ENCODE measurements at regions not wholly inside any gene's neighbourhood (a gene's known extent, or its start where the extent isn't known, plus 50 kb on each side); places are given as distances from the start of the nearest gene placed in this dataset.

DNA sequence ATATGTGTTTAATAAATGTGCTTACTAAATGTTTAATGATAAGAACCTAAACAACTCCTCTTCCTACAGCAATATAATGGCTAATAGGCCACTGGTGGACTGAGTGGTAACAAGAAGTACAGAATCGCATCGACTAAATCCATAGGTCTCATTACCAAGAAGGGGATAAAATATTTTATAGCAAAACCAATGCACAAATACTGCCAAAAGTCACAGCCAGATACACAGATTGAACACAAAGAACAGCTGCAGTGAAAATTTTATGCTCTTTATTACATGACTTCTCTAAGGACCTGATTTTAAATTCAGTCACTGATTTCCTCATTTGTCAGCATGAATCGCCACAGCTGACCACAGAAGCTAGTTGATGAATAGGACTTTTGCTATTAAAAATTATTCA is 285.4 kb downstream of the DHX15 start:
- no peaks in the 10 kb centered on the region for H3K36me3 ChIP-seq (ENCODE audit: insufficient read depth, low read length)
- no peaks in the 10 kb centered on the region for H3K4me1 ChIP-seq (ENCODE audit: insufficient read depth, low read length, poor library complexity, severe bottlenecking)
- no peaks in the 10 kb centered on the region for H3K79me2 ChIP-seq (ENCODE audit: insufficient read depth, low read length)
- TF ChIP-seq EZH2phosphoT487 (IDR thresholded peaks at IDR 0.05; ENCODE audit: borderline replicate concordance), result no peak
- TF ChIP-seq, protein P1, sequence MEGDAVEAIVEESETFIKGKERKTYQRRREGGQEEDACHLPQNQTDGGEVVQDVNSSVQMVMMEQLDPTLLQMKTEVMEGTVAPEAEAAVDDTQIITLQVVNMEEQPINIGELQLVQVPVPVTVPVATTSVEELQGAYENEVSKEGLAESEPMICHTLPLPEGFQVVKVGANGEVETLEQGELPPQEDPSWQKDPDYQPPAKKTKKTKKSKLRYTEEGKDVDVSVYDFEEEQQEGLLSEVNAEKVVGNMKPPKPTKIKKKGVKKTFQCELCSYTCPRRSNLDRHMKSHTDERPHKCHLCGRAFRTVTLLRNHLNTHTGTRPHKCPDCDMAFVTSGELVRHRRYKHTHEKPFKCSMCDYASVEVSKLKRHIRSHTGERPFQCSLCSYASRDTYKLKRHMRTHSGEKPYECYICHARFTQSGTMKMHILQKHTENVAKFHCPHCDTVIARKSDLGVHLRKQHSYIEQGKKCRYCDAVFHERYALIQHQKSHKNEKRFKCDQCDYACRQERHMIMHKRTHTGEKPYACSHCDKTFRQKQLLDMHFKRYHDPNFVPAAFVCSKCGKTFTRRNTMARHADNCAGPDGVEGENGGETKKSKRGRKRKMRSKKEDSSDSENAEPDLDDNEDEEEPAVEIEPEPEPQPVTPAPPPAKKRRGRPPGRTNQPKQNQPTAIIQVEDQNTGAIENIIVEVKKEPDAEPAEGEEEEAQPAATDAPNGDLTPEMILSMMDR (conservative IDR thresholded peaks at IDR 0.05; ENCODE audit: low read length), result no peak
- H3K9ac ChIP-seq (ENCODE audit: low read depth, low read length, poor library complexity, severe bottlenecking), result no peak overlapping the region
- no peaks in the 10 kb centered on the region for H3K27me3 ChIP-seq (ENCODE audit: insufficient read depth, low read length, poor library complexity, severe bottlenecking)
- H3F3A ChIP-seq (ENCODE audit: low read depth), result no peaks in the 10 kb centered on the region
- no peaks in the 10 kb centered on the region for H3K9me2 ChIP-seq (replicated peaks; ENCODE audit: low read depth, low read length)
- H3K9me3 ChIP-seq (ENCODE audit: insufficient read depth, low read depth, low read length), result no peaks in the 10 kb centered on the region
- H4K20me1 ChIP-seq (ENCODE audit: insufficient read depth, low read length, poor library complexity, severe bottlenecking), result no peaks in the 10 kb centered on the region
- no peak overlapping the region for H3K4me3 ChIP-seq (ENCODE audit: low read length, poor library complexity, severe bottlenecking)
- H3K4me2 ChIP-seq (ENCODE audit: low read depth, low read length, poor library complexity, severe bottlenecking), result no peak overlapping the region
- no peak overlapping the region for H2AFZ ChIP-seq (ENCODE audit: low read length)

DNA sequence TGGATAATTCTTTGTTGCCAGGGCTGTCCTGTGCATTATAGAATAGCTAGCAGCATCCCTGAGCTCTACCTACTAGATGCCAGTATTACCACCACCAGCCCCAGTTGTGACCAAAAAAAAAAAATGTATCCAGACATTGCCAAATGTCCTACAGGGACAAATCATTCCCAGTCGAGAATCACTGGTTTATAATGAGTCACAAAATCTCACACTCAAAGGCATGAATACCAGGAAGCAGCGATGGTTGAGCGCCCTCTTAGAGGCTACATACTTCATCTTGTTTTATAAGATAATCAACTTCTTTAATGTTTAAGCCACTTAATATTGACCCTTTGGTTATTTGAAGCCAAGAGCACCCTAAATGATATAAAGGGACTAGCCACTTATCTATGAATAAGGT is 297.3 kb downstream of the DHX15 start:
- Histone ChIP-seq H3K9ac (ENCODE audit: low read depth, low read length, poor library complexity, severe bottlenecking) (no peak overlapping the region), H3K27me3 (ENCODE audit: insufficient read depth, low read length, poor library complexity, severe bottlenecking) (no peaks in the 10 kb centered on the region), H3K79me2 (ENCODE audit: insufficient read depth, low read length) (no peaks in the 10 kb centered on the region), H3K9me3 (ENCODE audit: insufficient read depth, low read depth, low read length) (no peaks in the 10 kb centered on the region), H4K20me1 (ENCODE audit: insufficient read depth, low read length, poor library complexity, severe bottlenecking) (no peaks in the 10 kb centered on the region), H3K9me2 (replicated peaks; ENCODE audit: low read depth, low read length) (no peaks in the 10 kb centered on the region), H3F3A (ENCODE audit: low read depth) (no peaks in the 10 kb centered on the region), H3K36me3 (ENCODE audit: insufficient read depth, low read length) (no peaks in the 10 kb centered on the region), H3K4me2 (ENCODE audit: low read depth, low read length, poor library complexity, severe bottlenecking) (no peak overlapping the region), H3K4me1 (ENCODE audit: insufficient read depth, low read length, poor library complexity, severe bottlenecking) (no peaks in the 10 kb centered on the region), H2AFZ (ENCODE audit: low read length) (no peak overlapping the region), H3K4me3 (ENCODE audit: low read length, poor library complexity, severe bottlenecking) (no peak overlapping the region)
- no peak for TF ChIP-seq EZH2phosphoT487 (IDR thresholded peaks at IDR 0.05; ENCODE audit: borderline replicate concordance)
- TF ChIP-seq, protein P1 (conservative IDR thresholded peaks at IDR 0.05; ENCODE audit: low read length), result no peak

- Histone ChIP-seq H3K79me2 (ENCODE audit: insufficient read depth, low read length) (no peaks in the 10 kb centered on the region), H3K36me3 (ENCODE audit: insufficient read depth, low read length) (no peaks in the 10 kb centered on the region), H4K20me1 (ENCODE audit: insufficient read depth, low read length, poor library complexity, severe bottlenecking) (no peaks in the 10 kb centered on the region), H3K9me3 (ENCODE audit: insufficient read depth, low read depth, low read length) (no peaks in the 10 kb centered on the region), H3F3A (ENCODE audit: low read depth) (no peaks in the 10 kb centered on the region), H3K4me1 (ENCODE audit: insufficient read depth, low read length, poor library complexity, severe bottlenecking) (no peaks in the 10 kb centered on the region), H3K27me3 (ENCODE audit: insufficient read depth, low read length, poor library complexity, severe bottlenecking) (no peaks in the 10 kb centered on the region), H3K4me2 (ENCODE audit: low read depth, low read length, poor library complexity, severe bottlenecking) (no peak overlapping the region), H2AFZ (ENCODE audit: low read length) (no peak overlapping the region), H3K9me2 (replicated peaks; ENCODE audit: low read depth, low read length) (no peaks in the 10 kb centered on the region), H3K4me3 (ENCODE audit: low read length, poor library complexity, severe bottlenecking) (no peak overlapping the region), H3K9ac (ENCODE audit: low read depth, low read length, poor library complexity, severe bottlenecking) (no peak overlapping the region)
- TF ChIP-seq EZH2phosphoT487 (IDR thresholded peaks at IDR 0.05; ENCODE audit: borderline replicate concordance), result no peak
- TF ChIP-seq, protein P1 (conservative IDR thresholded peaks at IDR 0.05; ENCODE audit: low read length), result no peak
These were observed 298.6 kb downstream of the DHX15 start for GRCh38 chr4:24285759-24286158.
